GM23338 (cell line): ENCODE measurements at regions not wholly inside any gene's neighbourhood (a gene's known extent, or its start where the extent isn't known, plus 50 kb on each side); places are given as distances from the start of the nearest gene placed in this dataset.

Experiments
- CREB1 ChIP-seq: fragments of 250-450 bp; sonication (Bioruptor Pico); IDR thresholded peaks from 2 replicates; pipeline ENCODE4 v1.5.0; 2020; ENCODE audit warnings: low read depth, mild to moderate bottlenecking, moderate library complexity
- CTCF ChIP-seq, 2 experiments: fragments of 200-600 bp in 1 of 2; sonication (generic) in 1 of 2; conservative IDR thresholded peaks; 2 replicates each; pipeline versions ENCODE4 v1.5.1 to v1.6.1; 2016 to 2017; ENCODE audit warnings: antibody characterized with exemption in 2 of 2, low read depth in 2 of 2, mild to moderate bottlenecking in 2 of 2, moderate library complexity in 1 of 2
- EZH2 ChIP-seq: fragments of 200-600 bp; sonication (generic); IDR thresholded peaks from one replicate; pipeline ENCODE4 v1.8.0; 2017; ENCODE audit warnings: antibody characterized with exemption, mild to moderate bottlenecking, low read depth; ENCODE audit not compliant: unreplicated experiment
- EZH2phosphoT487 ChIP-seq: fragments of 200-600 bp; sonication (generic); IDR thresholded peaks from one replicate; pipeline ENCODE4 v1.8.1; 2018; ENCODE audit warnings: antibody characterized with exemption; ENCODE audit not compliant: unreplicated experiment
- JUNB ChIP-seq: IDR thresholded peaks from one replicate; pipeline ENCODE4 v1.6.1; 2016; ENCODE audit warnings: antibody characterized with exemption; ENCODE audit not compliant: unreplicated experiment
- NANOG ChIP-seq: IDR thresholded peaks from 2 replicates; pipeline ENCODE4 v1.6.1; 2016; ENCODE audit warnings: antibody characterized with exemption, borderline replicate concordance
- POLR2AphosphoS5 ChIP-seq: IDR thresholded peaks from 2 replicates; pipeline ENCODE4 v1.6.1; 2016; ENCODE audit warnings: antibody characterized with exemption, low read depth
- REST ChIP-seq: IDR thresholded peaks from one replicate; pipeline ENCODE4 v1.6.1; 2018; ENCODE audit warnings: antibody characterized with exemption; ENCODE audit not compliant: unreplicated experiment
- ZNF114 ChIP-seq: fragments of 250-450 bp; sonication (Bioruptor Pico); IDR thresholded peaks from 2 replicates; pipeline ENCODE4 v1.5.0; 2020; ENCODE audit warnings: mild to moderate bottlenecking, moderate library complexity

- no peak for TF ChIP-seq EZH2
- TF ChIP-seq CTCF (conservative IDR thresholded peaks at IDR 0.05; ENCODE audit: low read depth in 2 of 2) = no peak
- TF ChIP-seq POLR2AphosphoS5 = no peak
- TF ChIP-seq REST = no peak
- no peak for TF ChIP-seq NANOG
- TF ChIP-seq EZH2phosphoT487 = no peak
- TF ChIP-seq CREB1 (CRISPR knock-in tag) = no peak
- TF ChIP-seq ZNF114 (CRISPR knock-in tag) = no peak
- TF ChIP-seq JUNB = no peak
These were observed 323.7 kb upstream of the ZP4 start for GRCh38 chr1:238214449-238214848.
